Left lung (tissue), 4 donors: ENCODE measurements at regions not wholly inside any gene's neighbourhood (a gene's known extent, or its start where the extent isn't known, plus 50 kb on each side); places are given as distances from the start of the nearest gene placed in this dataset.
"Not testable (repeated sequence)": the region's sequence is repeated elsewhere in the genome, so short reads cannot be mapped to it uniquely, and the experiment has no call there.

ENCODE experiments used
- ATAC-seq: fragments of 200-7000 bp; cut with Tn5 transposase; one replicate; pipeline ENCODE4 v1.9.1; 2020; ENCODE audit warnings: moderate library complexity
- DNase-seq, 4 donors: peaks; one replicate each; pipeline ENCODE4 v3.0.0-alpha.2; 2013 to 2020
- H3K27ac ChIP-seq, 2 donors: fragments of 200-600 bp; sonication (generic) in 1 of 2; one replicate each; pipeline versions ENCODE4 v1.5.0 to v1.8.0; 2020 to 2021
- H3K27me3 ChIP-seq, 2 donors: fragments of 200-600 bp; sonication (generic) in 1 of 2; one replicate each; pipeline versions ENCODE4 v1.5.0 to v1.8.0; 2020 to 2021
- H3K36me3 ChIP-seq, 2 donors: fragments of 200-600 bp; sonication (generic) in 1 of 2; one replicate each; pipeline versions ENCODE4 v1.5.0 to v1.8.0; 2020 to 2021
- H3K4me1 ChIP-seq, 2 donors: fragments of 200-600 bp; one replicate each; pipeline ENCODE4 v1.8.0; 2021
- H3K4me3 ChIP-seq, 2 donors: fragments of 200-600 bp; sonication (generic) in 1 of 2; one replicate each; pipeline versions ENCODE4 v1.5.0 to v1.8.0; 2020 to 2021; ENCODE audit warnings: mild to moderate bottlenecking in 1 of 2
- H3K9me3 ChIP-seq, 2 donors: fragments of 200-600 bp; sonication (generic) in 1 of 2; one replicate each; pipeline versions ENCODE4 v1.5.0 to v1.8.0; 2020 to 2021
- intact Hi-C, 2 donors: fragments of 100-400 bp; cut with DNase I; formaldehyde crosslinking; loops; one replicate each; pipeline versions ENCODE4 v1.11.2 to v1.14.2; 2022
- donor health status: DM: no; HTN: yes; CAD: no.
- donor health status: DM: no; HTN: no; CAD: no.

DNA sequence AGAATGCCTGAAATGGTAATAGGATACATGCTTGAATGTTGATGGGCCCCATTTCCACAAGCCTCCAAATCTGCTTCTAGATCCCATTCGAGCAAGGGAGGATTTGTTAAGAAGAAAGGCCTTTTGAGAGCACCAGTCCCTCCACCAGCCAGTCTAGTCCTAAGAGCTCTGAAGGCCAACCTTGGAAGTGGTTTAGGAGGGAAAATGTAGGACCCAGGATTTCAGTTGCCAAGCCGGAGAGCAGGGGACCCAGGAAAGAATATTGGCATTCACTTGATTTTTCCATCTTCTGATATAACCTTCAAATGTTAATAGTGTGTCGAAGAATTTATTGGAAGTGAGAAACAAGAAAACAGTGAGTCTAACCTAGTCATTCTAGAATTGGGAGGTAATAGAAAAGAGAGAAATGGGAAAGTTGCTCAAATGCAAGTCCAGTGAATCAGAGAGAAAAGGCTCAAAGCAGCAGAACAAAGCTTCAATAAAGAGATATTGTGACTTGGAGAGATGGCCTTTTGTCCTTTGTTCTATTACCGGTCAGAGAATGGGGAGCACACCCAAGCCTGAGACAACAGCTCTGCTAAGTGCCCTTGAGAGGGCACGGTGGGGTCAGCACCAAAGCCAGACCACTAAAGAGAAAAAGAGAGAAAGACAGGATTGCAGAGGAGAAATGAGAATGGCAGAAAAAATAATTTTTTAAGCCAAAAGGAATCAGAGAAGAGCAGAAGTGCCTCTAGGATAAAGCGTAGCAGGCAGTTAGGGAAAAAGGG, 130.0 kb downstream of the SPDYE17 start:
- intact Hi-C loops, ATAC-seq, H3K4me1 ChIP-seq, DNase-seq, H3K27ac ChIP-seq, H3K4me3 ChIP-seq, H3K36me3 ChIP-seq, H3K9me3 ChIP-seq, H3K27me3 ChIP-seq: not testable (repeated sequence)

DNA sequence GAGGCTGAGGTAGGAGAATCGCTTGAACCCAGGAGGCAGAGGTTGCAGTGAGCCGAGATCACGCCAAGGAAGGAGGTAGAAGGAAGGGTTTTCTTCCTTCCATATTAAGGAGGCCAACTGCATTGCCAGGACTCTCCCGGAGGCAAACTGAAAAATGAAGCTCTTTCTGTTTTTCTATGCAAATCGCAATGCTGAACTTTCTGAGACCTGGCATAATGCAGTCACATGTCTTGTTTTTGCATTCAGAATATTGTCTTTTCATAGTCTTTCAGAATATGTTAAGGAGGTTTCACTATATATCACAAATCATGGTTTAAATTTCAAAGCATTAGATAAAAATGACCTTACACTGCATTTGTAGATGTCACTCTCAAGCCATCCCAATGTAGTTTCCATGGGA, 133.4 kb downstream of the SPDYE17 start:
- H3K4me1 ChIP-seq, H3K4me3 ChIP-seq, intact Hi-C loops, ATAC-seq, H3K27me3 ChIP-seq, H3K9me3 ChIP-seq, H3K27ac ChIP-seq, H3K36me3 ChIP-seq, DNase-seq: not testable (repeated sequence)

DNA sequence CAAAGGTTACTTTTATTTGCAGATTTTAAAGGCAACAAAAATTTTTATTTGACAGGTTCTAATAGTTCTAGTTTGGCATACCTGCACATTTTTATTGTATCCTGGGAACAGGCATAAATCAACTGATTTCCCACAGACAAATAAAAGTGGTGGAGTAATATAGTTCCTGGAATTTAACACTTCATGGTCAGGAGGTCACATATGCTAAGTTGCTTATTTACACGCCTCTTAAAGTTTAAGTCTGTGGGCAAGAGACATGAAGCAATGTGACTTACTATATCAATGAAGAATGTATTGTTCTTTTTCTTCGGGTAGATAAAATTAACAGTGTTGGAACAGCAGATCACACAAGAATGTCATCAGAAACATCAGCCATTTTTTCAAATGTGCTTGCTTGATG, 135.2 kb downstream of the SPDYE17 start:
- H3K27ac ChIP-seq, H3K4me1 ChIP-seq, ATAC-seq, H3K36me3 ChIP-seq, DNase-seq, H3K9me3 ChIP-seq, H3K27me3 ChIP-seq, intact Hi-C loops, H3K4me3 ChIP-seq: not testable (repeated sequence)

DNA sequence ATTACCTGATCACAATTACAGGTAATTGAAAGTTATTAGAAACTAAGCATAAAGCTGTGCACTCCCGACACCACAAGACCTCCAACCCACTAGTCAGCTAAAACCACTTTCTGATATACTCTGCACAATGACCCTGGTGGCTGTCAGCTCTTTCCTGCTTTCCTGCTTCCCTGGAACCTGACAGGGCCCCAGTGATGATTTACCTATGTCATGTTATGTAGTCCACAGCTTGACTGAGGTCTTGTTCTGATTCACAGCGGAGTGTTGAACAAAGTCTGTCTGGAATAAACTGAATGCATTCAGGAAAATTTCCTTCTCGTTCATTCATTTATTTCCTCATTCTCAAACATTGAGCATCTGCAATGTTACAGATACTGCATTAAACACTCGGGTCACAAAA, 136.5 kb downstream of the SPDYE17 start:
- H3K4me1 ChIP-seq, intact Hi-C loops, ATAC-seq: not testable (repeated sequence)

DNA sequence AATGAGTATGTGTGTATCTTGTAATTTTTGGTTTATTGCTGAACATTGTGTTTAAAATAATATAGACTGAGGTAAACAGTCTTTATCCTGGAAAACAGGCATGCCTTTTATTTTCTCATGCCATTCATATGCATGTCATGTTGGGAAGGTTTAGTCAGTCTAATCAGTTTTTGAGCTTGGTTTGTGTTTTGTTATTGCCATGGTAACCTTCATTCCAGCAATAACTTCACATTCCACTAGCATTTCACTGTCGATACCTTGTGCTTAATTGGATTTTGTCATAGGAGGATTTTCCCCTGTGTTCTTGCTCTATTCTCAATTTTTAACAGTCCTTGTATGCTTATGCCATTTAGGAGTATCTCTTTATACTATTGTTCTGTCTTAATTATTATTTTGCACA, 140.4 kb downstream of the SPDYE17 start:
- DNase-seq, H3K4me3 ChIP-seq, intact Hi-C loops, H3K4me1 ChIP-seq, H3K27me3 ChIP-seq, H3K9me3 ChIP-seq, H3K36me3 ChIP-seq, H3K27ac ChIP-seq: not testable (repeated sequence)
- peak; percentile 30 for ATAC-seq

More for the DNA sequence above, 136.5 kb downstream of the SPDYE17 start:
- not testable (repeated sequence) for H3K4me3 ChIP-seq, H3K36me3 ChIP-seq, DNase-seq, H3K27ac ChIP-seq, H3K9me3 ChIP-seq, H3K27me3 ChIP-seq

DNA sequence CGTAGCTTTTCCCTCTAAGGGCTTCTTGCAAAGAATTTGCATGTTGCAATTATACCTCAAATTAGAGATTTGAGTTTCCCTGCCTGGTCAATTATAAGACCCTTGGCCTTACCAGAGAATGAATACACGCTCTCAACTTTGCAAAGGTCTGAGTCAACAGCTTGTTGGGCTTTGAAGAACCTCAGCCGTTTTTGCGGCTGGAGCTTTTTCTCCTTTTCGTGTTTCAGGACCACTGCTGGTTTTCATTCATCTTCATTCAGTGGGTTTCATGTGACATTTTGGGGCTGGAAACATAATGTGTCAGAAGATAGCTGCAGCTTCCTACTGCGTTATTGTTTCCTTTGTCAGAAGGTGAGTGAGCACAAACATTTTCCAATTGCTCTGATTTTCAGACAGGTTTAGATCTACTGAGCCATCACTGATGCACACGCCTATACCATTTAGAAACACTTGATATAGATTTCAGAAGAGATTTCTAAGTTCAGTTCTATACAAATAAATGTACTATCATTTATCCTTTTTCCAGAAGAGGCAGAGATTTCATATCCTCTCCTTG, 152.3 kb downstream of the SPDYE17 start:
- H3K27ac ChIP-seq, ATAC-seq, H3K9me3 ChIP-seq, H3K4me3 ChIP-seq, H3K36me3 ChIP-seq, intact Hi-C loops, H3K4me1 ChIP-seq, H3K27me3 ChIP-seq, DNase-seq: not testable (repeated sequence)

DNA sequence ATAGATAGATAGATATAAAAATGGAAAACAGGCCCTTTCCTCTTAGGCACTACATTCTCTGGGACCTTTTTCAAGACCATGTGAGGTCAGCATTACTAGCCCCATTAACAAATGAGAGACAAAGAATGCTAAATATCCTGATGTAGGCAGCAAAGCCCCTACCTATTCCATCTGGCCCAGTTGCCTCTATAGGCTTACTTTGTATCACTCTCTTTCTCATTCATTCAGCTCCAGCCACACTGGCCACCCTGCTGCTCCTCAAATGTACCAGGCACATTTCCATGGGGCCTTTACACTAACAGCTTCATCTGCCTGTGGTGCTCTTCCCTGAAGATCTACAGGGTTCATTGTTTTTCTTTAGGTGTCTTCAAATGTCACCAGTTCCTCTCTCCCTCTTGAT, 156.4 kb downstream of the SPDYE17 start:
- DNase-seq, ATAC-seq: not testable (repeated sequence)

DNA sequence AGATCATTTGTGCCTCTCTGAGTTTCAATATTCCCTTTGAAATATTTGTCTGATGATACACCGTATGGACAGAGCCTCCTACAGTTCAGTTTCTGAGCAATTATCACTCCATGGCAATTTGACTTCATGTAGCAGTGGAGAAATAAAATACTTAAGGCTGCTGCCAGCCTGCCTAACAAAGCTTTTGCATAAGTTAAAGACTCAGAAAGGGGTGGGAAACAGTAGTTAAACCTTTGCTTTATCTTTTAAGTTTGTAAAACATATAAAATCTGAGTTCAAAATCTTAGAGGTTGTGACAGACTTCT, 161.7 kb downstream of the SPDYE17 start:
- H3K27me3 ChIP-seq, H3K9me3 ChIP-seq, H3K27ac ChIP-seq, DNase-seq, intact Hi-C loops, H3K4me1 ChIP-seq, H3K4me3 ChIP-seq, H3K36me3 ChIP-seq: not testable (repeated sequence)
- ATAC-seq, result peak; percentile 33

More for the DNA sequence above, 156.4 kb downstream of the SPDYE17 start:
- H3K36me3 ChIP-seq, intact Hi-C loops, H3K9me3 ChIP-seq, H3K27ac ChIP-seq, H3K4me3 ChIP-seq, H3K4me1 ChIP-seq, H3K27me3 ChIP-seq: not testable (repeated sequence)

DNA sequence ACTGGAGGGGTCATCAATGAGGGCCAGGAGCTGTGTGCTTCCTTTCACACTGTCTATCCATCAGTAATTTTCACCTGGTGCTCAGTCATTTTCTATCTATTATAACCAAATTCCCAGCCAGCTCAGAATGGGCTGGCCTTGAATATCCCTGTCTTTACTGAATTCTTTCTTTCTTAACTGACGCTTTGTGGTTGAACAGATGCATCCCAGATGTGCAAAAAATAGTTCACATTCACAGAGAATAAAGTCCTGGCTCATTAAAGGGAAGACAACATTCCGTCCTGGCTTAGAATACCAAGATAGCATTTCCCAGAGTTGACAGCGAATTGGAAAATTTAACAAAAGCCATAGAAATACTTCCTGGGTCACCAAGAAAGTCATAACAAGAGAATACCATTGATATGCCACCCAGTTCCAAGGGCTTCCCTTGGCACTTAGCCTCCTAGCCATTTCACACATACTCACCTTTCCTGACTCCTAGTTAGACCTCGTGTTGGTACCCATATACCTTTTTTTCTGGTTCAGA, 164.7 kb downstream of the SPDYE17 start:
- H3K27ac ChIP-seq, DNase-seq, ATAC-seq, H3K4me1 ChIP-seq, H3K36me3 ChIP-seq, H3K27me3 ChIP-seq, intact Hi-C loops, H3K9me3 ChIP-seq, H3K4me3 ChIP-seq: not testable (repeated sequence)

DNA sequence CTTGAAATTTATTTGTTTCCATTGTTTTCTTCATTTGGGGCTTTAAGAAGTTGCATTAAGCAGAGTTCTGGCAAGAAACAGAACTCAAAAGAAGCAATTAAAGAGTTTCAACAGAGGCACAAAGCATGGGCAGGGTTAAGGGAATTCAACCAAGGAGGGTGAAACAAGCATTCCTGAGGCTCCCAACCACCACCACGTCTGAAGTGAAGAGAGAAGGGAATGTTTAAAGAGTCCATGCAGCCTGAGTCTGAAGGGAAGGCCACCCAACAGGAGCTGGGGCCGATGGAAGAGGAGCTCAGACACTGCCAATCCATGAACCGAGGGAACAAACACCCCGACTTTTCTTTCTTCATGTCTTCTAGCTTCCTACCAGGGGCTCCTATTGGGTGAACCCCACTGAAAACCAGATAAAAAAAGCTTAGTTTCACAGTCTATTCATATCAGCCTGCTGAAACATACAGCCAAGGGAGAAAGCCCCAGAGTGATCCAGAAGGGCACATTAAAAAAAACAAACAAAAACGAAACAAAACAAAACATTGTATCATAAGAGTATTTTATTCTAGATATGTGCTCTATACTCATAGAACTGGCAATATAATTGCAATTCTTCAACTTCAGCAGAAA, 168.9 kb downstream of the SPDYE17 start:
- H3K36me3 ChIP-seq, DNase-seq, intact Hi-C loops, H3K27ac ChIP-seq, H3K4me1 ChIP-seq, H3K4me3 ChIP-seq, H3K27me3 ChIP-seq, H3K9me3 ChIP-seq: not testable (repeated sequence)
- peak; percentile 58 for ATAC-seq

DNA sequence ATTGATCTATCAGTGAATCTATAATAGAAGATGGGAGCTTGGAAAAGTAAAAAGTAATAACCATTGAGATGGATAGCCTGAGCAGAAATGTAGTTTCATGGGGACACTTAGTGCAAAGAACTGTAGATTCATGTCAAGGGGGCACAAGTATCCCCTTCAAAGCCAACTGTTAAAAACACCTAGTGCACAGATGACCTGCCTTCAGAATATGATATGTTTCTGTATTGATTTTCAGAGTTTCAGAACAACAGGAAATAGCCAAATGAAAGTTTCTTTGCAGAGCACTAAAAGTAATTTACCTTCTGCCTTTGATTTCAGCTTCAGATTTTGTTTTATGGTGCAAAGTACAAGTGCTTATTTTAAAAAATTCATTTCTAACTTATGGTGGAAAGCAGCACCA, 169.9 kb downstream of the SPDYE17 start:
- DNase-seq, H3K36me3 ChIP-seq, H3K4me3 ChIP-seq, intact Hi-C loops, ATAC-seq, H3K9me3 ChIP-seq, H3K27me3 ChIP-seq, H3K27ac ChIP-seq, H3K4me1 ChIP-seq: not testable (repeated sequence)

DNA sequence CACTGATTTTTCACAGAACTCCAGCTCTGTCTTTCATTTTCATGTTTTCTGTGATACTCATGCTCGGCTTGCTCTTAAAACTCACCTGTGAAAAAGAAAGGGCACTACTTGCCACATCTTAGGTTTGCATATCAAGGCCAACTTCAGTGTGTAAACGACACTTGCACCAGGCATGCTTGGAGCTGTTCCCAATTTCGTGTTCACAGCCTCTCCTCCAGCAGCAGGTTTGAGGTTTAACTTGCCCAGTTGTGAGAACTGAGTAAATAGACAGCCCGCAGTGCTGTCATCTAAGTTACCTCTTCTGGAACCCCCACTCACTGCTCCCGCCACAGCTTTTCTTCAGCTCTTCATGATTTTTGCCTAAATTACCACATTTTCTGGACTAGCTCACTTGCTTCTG, 172.2 kb downstream of the SPDYE17 start:
- intact Hi-C loops, H3K27me3 ChIP-seq, H3K4me3 ChIP-seq, H3K36me3 ChIP-seq, DNase-seq, H3K9me3 ChIP-seq, H3K27ac ChIP-seq, H3K4me1 ChIP-seq: not testable (repeated sequence)
- peak; percentile 81 for ATAC-seq

DNA sequence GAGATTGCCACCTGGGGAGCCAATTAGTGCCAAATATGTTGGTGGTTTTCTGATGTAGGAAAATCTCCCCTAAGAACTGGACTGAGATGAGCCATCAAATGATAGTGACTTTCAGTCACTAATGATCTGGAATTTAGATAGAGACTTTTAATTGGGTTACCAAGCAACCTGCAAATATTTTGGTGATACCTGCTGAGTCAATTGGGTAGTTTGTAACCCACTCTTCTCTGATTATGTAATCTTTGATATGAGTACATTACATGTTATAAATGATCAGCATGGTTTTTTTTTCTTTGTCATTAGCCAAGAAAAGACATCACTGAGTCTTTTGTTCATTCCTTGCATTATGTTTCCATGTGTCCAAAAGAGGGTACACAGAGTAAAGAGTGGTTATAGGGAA, 177.5 kb downstream of the SPDYE17 start:
- H3K27me3 ChIP-seq, intact Hi-C loops, DNase-seq, ATAC-seq, H3K27ac ChIP-seq, H3K9me3 ChIP-seq, H3K4me1 ChIP-seq, H3K4me3 ChIP-seq, H3K36me3 ChIP-seq: not testable (repeated sequence)
